Breast epithelium (tissue), 3 donors: ENCODE measurements at regions not wholly inside any gene's neighbourhood (a gene's known extent, or its start where the extent isn't known, plus 50 kb on each side); places are given as distances from the start of the nearest gene placed in this dataset.

Source experiments
- CTCF ChIP-seq, 3 donors: fragments of 450-650 bp; IDR thresholded peaks; one replicate each; pipeline ENCODE4 v1.5.1; 2016 to 2017; ENCODE audit warnings: antibody characterized with exemption in 3 of 3, mild to moderate bottlenecking in 3 of 3, moderate library complexity in 3 of 3
- POLR2AphosphoS5 ChIP-seq, 3 donors: sonication (generic); formaldehyde crosslinking; IDR thresholded peaks; one replicate each; pipeline ENCODE4 v1.6.1; 2017; ENCODE audit warnings: antibody characterized with exemption in 3 of 3

GRCh38 chr5:145316282-145316681 is 518.9 kb downstream of the PRELID2 start:
- TF ChIP-seq CTCF (IDR thresholded peaks at IDR 0.05), result no peak
- TF ChIP-seq POLR2AphosphoS5 (IDR thresholded peaks at IDR 0.05), result no peak
